GM12878 (cell line): ENCODE measurements at regions not wholly inside any gene's neighbourhood (a gene's known extent, or its start where the extent isn't known, plus 50 kb on each side); places are given as distances from the start of the nearest gene placed in this dataset.

Experiments
- ATAC-seq: fragments of 200-7000 bp; cut with Tn5 transposase; 3 replicates; pipeline ENCODE4 v1.9.1; 2020; ENCODE audit warnings: mild to moderate bottlenecking, moderate library complexity
- BruUV-seq: library from RNA; stranded (reverse); fragments of 400-500 nt; replicated peaks from 2 replicates; lab custom pipeline; 2021; lab: Mats Ljungman, UMichigan
- CTCF ChIA-PET: fragments of 300-600 bp; sonication (Branson Sonifier 250); formaldehyde crosslinking; extraction: SDS; loops from one replicate; lab custom pipeline; 2021; ENCODE audit warnings: inconsistent platforms; lab: Yijun Ruan, JAX
- POLR2A ChIA-PET: fragments of 350-600 bp; formaldehyde crosslinking; extraction: SDS; loops from one replicate; lab custom pipeline; 2021; ENCODE audit warnings: inconsistent platforms; lab: Charles Lee
- RAD21 ChIA-PET: fragments of 300-600 bp; sonication (Branson Sonifier 250); formaldehyde crosslinking; loops from one replicate; lab custom pipeline; 2023; ENCODE audit warnings: antibody characterized with exemption; ENCODE audit not compliant: unreplicated experiment; lab: Charles Lee
- SMC1A ChIA-PET: fragments of 300-600 bp; sonication (Branson Sonifier 250); formaldehyde crosslinking; loops from one replicate; lab custom pipeline; 2023; ENCODE audit not compliant: unreplicated experiment, uncharacterized antibody; lab: Charles Lee
- DNase-seq: peaks from one replicate; pipeline ENCODE4 v3.0.0-alpha.2; 2011; ENCODE audit warnings: low read depth, low spot score
- FAIRE-seq: peaks from 3 replicates; lab custom pipeline; 2011; peaks lifted over from hg19 to GRCh38; lab: Jason Lieb, UNC
- H2AFZ ChIP-seq: 2 replicates; pipeline ENCODE4 v1.6.0; 2011; ENCODE audit warnings: low read depth, low read length, control low read depth; ENCODE audit not compliant: control insufficient read depth
- H3K27ac ChIP-seq: 2 replicates; pipeline ENCODE4 v1.5.1; 2011; ENCODE audit warnings: control low read depth; ENCODE audit not compliant: control insufficient read depth, insufficient read depth
- H3K27me3 ChIP-seq, 2 experiments: replicated peaks in 1 of 2; 2 replicates each; pipeline versions ENCODE4 v1.6.0 to v1.6.1; 2011; ENCODE audit warnings: low read length in 1 of 2; ENCODE audit not compliant: control insufficient read depth in 2 of 2, insufficient read depth in 2 of 2
- H3K36me3 ChIP-seq, 2 experiments: 2 replicates each; pipeline ENCODE4 v1.5.1; 2011; ENCODE audit warnings: low read length in 1 of 2; ENCODE audit not compliant: control insufficient read depth in 2 of 2, insufficient read depth in 2 of 2
- H3K4me1 ChIP-seq: 2 replicates; pipeline ENCODE4 v1.6.1; 2011; ENCODE audit warnings: mild to moderate bottlenecking, low read length, moderate library complexity, mixed read lengths; ENCODE audit not compliant: control insufficient read depth, insufficient read depth
- H3K4me2 ChIP-seq: 2 replicates; pipeline ENCODE4 v1.6.0; 2011; ENCODE audit warnings: control low read depth; ENCODE audit not compliant: control insufficient read depth, insufficient read depth
- H3K4me3 ChIP-seq: fragments of 200-600 bp; sonication (generic); 2 replicates; pipeline ENCODE4 v1.5.1; 2016
- H3K79me2 ChIP-seq: 2 replicates; pipeline ENCODE4 v1.6.0; 2011; ENCODE audit warnings: low read length; ENCODE audit not compliant: control insufficient read depth, insufficient read depth
- H3K9ac ChIP-seq: 2 replicates; pipeline ENCODE4 v1.8.0; 2011; ENCODE audit warnings: low read length, control low read depth, mixed read lengths; ENCODE audit not compliant: control insufficient read depth, insufficient read depth
- H3K9me3 ChIP-seq: replicated peaks from 3 replicates; pipeline ENCODE4 v1.5.1; 2011; ENCODE audit warnings: mild to moderate bottlenecking, low read length; ENCODE audit not compliant: control insufficient read depth, insufficient read depth
- H4K20me1 ChIP-seq: 2 replicates; pipeline ENCODE4 v1.6.0; 2011; ENCODE audit not compliant: control insufficient read depth, insufficient read depth
- CBFB ChIP-seq: IDR thresholded peaks from 2 replicates; pipeline ENCODE4 v1.6.1; 2016; ENCODE audit warnings: antibody characterized with exemption, low read depth
- MLLT1 ChIP-seq: fragments of 450-650 bp; IDR thresholded peaks from 2 replicates; pipeline ENCODE4 v1.6.1; 2016; ENCODE audit warnings: mild to moderate bottlenecking
- NFYB ChIP-seq: IDR thresholded peaks from 2 replicates; pipeline ENCODE4 v1.6.1; 2011; ENCODE audit warnings: low read depth, mild to moderate bottlenecking, low read length, improper control_type of control experiment, moderate library complexity; ENCODE audit not compliant: insufficient read depth
- NR2C1 ChIP-seq: fragments of 450-650 bp; IDR thresholded peaks from 2 replicates; pipeline ENCODE4 v1.6.1; 2017; ENCODE audit warnings: antibody characterized with exemption, mild to moderate bottlenecking, moderate library complexity
- SPI1 ChIP-seq: IDR thresholded peaks from 2 replicates; pipeline ENCODE4 v1.6.1; 2011; ENCODE audit warnings: low read depth, mild to moderate bottlenecking, low read length, moderate library complexity, borderline replicate concordance; ENCODE audit not compliant: insufficient read depth
- TCF3 ChIP-seq: IDR thresholded peaks from 2 replicates; pipeline ENCODE4 v1.6.1; 2012; ENCODE audit warnings: low read depth, mild to moderate bottlenecking, low read length, borderline replicate concordance; ENCODE audit not compliant: insufficient read depth
- WGBS: methylation state at CpG from one replicate; pipeline ENCODE4 v1.1.6; 2016; ENCODE audit warnings: low lambda C conversion rate; ENCODE audit not compliant: insufficient replicate concordance, insufficient coverage; ENCODE audit errors: missing lambda C conversion rate; 5-methylcytosine and 5-hydroxymethylcytosine counted together
- in situ Hi-C: fragments of 300-500 bp; cut with MboI; formaldehyde crosslinking; loops from 9 replicates; pipeline ENCODE4 v1.14.3; 2018; ENCODE audit warnings: mixed read lengths
- intact Hi-C: fragments of 100-400 bp; cut with micrococcal nuclease; formaldehyde crosslinking; loops from one replicate; pipeline ENCODE4 v1.14.2; 2022; ENCODE audit not compliant: unreplicated experiment
- TF ChIP-seq, protein P1 (sequence below): IDR thresholded peaks from 2 replicates; pipeline ENCODE4 v1.6.1; 2011; ENCODE audit warnings: borderline replicate concordance, low read depth, mild to moderate bottlenecking, moderate library complexity, mixed read lengths, low read length; ENCODE audit not compliant: insufficient read depth; ENCODE audit errors: extremely low read length
- TF ChIP-seq, protein P2 (sequence below): IDR thresholded peaks from 2 replicates; pipeline ENCODE4 v1.6.1; 2011; ENCODE audit warnings: mild to moderate bottlenecking, low read depth, low read length, moderate library complexity; ENCODE audit not compliant: insufficient replicate concordance
- TF ChIP-seq, protein P3 (sequence below): fragments of 450-650 bp; conservative IDR thresholded peaks from 2 replicates; pipeline ENCODE4 v1.6.1; 2017; ENCODE audit warnings: mild to moderate bottlenecking, moderate library complexity

DNA sequence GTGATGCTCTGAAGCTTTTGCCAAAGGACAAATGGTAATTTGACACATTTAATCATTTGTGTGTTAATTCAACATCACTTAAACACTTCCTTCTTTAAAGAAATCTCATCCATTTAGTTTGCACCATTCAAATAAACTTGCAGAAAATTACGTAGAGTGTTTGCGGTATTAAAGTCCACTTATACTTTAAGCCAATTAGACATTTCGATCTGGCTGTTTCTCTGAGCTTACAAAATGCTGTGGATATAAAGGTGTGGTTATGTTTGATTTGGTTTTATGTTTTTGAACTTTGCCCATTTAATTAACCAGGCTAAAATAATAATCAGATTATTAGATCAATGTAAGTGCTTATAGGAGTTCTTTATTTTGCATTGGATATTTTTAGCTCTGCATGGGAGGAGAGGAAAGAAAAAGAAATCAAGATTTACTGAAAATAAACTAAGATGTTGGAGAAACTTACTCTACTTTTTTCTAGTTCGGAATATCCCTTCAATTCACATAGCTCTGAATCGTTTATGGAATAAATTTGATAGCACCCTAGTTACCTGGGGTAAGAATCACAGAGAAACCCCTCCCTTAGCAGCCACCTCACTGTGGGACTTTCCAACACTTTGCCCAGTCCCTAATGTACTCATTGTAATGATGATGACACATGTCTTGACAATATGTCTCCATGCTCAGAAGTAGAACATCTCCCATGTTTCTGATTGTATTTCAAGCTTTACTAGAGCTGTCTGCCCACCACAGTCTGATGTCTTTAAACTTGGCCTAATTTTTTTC is 268.0 kb downstream of the BTG1 start:
- Histone ChIP-seq H3K9me3 (no peaks in the 10 kb centered on the region; the same call in 2 of the 3 replicates), H3K36me3 (no peaks in the 10 kb centered on the region), H3K79me2 (no peaks in the 10 kb centered on the region), H2AFZ (no peak overlapping the region), H3K4me3 (no peak overlapping the region), H3K27me3 (no peaks in the 10 kb centered on the region), H3K27ac (no peak overlapping the region), H4K20me1 (no peaks in the 10 kb centered on the region), H3K4me2 (no peak overlapping the region), H3K9ac (no peak overlapping the region), H3K4me1 (no peaks in the 10 kb centered on the region)
- intact Hi-C loops (no loop called here), in situ Hi-C loops (no loop called here)
- ChIA-PET RAD21 (interaction anchor here (0.6 to 2.2 kb wide), 4 partner anchors 66 to 731 kb away, joined by 3 to 9 read pairs (median 3); no protein-coding TSS in a partner anchor), POLR2A (interaction anchor here (0.6 kb wide), 1 partner anchor 196 kb away, joined by 5 read pairs; no protein-coding TSS in a partner anchor), SMC1A (interaction anchor here (0.7 to 1.8 kb wide), 8 partner anchors 8 to 597 kb away, joined by 3 to 4 read pairs (median 3); no protein-coding TSS in a partner anchor), CTCF (interaction anchor here (0.7 to 3.3 kb wide), 4 partner anchors 14 to 66 kb away, joined by 3 to 14 read pairs (median 3); no protein-coding TSS in a partner anchor)
- no peak for TF ChIP-seq CBFB
- no peak for TF ChIP-seq TCF3
- TF ChIP-seq SPI1 = no peak
- no peak for TF ChIP-seq MLLT1
- TF ChIP-seq, protein P1, sequence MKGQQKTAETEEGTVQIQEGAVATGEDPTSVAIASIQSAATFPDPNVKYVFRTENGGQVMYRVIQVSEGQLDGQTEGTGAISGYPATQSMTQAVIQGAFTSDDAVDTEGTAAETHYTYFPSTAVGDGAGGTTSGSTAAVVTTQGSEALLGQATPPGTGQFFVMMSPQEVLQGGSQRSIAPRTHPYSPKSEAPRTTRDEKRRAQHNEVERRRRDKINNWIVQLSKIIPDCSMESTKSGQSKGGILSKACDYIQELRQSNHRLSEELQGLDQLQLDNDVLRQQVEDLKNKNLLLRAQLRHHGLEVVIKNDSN = no peak
- TF ChIP-seq, protein P2, sequence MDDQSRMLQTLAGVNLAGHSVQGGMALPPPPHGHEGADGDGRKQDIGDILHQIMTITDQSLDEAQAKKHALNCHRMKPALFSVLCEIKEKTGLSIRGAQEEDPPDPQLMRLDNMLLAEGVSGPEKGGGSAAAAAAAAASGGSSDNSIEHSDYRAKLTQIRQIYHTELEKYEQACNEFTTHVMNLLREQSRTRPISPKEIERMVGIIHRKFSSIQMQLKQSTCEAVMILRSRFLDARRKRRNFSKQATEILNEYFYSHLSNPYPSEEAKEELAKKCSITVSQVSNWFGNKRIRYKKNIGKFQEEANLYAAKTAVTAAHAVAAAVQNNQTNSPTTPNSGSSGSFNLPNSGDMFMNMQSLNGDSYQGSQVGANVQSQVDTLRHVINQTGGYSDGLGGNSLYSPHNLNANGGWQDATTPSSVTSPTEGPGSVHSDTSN = no peak
- TF ChIP-seq NFYB = no peak
- TF ChIP-seq, protein P3, sequence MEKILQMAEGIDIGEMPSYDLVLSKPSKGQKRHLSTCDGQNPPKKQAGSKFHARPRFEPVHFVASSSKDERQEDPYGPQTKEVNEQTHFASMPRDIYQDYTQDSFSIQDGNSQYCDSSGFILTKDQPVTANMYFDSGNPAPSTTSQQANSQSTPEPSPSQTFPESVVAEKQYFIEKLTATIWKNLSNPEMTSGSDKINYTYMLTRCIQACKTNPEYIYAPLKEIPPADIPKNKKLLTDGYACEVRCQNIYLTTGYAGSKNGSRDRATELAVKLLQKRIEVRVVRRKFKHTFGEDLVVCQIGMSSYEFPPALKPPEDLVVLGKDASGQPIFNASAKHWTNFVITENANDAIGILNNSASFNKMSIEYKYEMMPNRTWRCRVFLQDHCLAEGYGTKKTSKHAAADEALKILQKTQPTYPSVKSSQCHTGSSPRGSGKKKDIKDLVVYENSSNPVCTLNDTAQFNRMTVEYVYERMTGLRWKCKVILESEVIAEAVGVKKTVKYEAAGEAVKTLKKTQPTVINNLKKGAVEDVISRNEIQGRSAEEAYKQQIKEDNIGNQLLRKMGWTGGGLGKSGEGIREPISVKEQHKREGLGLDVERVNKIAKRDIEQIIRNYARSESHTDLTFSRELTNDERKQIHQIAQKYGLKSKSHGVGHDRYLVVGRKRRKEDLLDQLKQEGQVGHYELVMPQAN = no peak
- TF ChIP-seq NR2C1 = no peak
- WGBS = 95% methylated on average over 5 of the region's 5 CpGs
- no TSS peak for BruUV-seq
- ATAC-seq (peak; percentile 79), FAIRE-seq (no peak), DNase-seq (no peak)
